Gastroesophageal sphincter (tissue), 4 donors: ENCODE measurements at regions not wholly inside any gene's neighbourhood (a gene's known extent, or its start where the extent isn't known, plus 50 kb on each side); places are given as distances from the start of the nearest gene placed in this dataset.
"Not testable (repeated sequence)": the region's sequence is repeated elsewhere in the genome, so short reads cannot be mapped to it uniquely, and the experiment has no call there.

Experiments
- ATAC-seq: fragments of 150-250 bp; one replicate; pipeline ENCODE4 v1.9.1; 2016; ENCODE audit warnings: mild to moderate bottlenecking, moderate library complexity
- H3K27ac ChIP-seq, 4 donors: fragments of 200-600 bp; sonication (generic) in 3 of 4; 1 replicate in 3 of 4; 2 replicates in 1 of 4; pipeline ENCODE4 v1.5.1; 2016 to 2019
- H3K27me3 ChIP-seq: fragments of 200-600 bp; sonication (generic); one replicate; pipeline ENCODE4 v1.5.1; 2019
- H3K36me3 ChIP-seq, 2 donors: fragments of 200-600 bp; sonication (generic); one replicate each; pipeline ENCODE4 v1.5.1; 2019; ENCODE audit warnings: control low read depth in 1 of 2
- H3K4me1 ChIP-seq, 3 donors: fragments of 200-600 bp; sonication (generic); 1 replicate in 2 of 3; 2 replicates in 1 of 3; pipeline ENCODE4 v1.5.1; 2016 to 2019; ENCODE audit warnings: control low read depth in 2 of 3
- H3K4me3 ChIP-seq, 2 donors: fragments of 200-600 bp; sonication (generic); one replicate each; pipeline ENCODE4 v1.5.1; 2019; ENCODE audit warnings: mild to moderate bottlenecking in 1 of 2, moderate library complexity in 1 of 2
- H3K9me3 ChIP-seq, 3 donors: fragments of 200-600 bp; sonication (generic); one replicate each; pipeline ENCODE4 v1.5.1; 2017 to 2019; ENCODE audit warnings: control low read depth in 2 of 3
- CTCF ChIP-seq, 4 experiments: fragments of 200-600 bp in 2 of 4; fragments of 450-650 bp in 2 of 4; sonication (generic) in 1 of 4; IDR thresholded peaks; one replicate each; pipeline ENCODE4 v1.5.1; 2017 to 2019; ENCODE audit warnings: antibody characterized with exemption in 4 of 4, mild to moderate bottlenecking in 2 of 4, moderate library complexity in 2 of 4
- WGBS, 2 donors: methylation state at CpG; one replicate each; pipeline ENCODE4 v1.1.5; 2018; ENCODE audit warnings: low coverage in 1 of 2; 5-methylcytosine and 5-hydroxymethylcytosine counted together

DNA sequence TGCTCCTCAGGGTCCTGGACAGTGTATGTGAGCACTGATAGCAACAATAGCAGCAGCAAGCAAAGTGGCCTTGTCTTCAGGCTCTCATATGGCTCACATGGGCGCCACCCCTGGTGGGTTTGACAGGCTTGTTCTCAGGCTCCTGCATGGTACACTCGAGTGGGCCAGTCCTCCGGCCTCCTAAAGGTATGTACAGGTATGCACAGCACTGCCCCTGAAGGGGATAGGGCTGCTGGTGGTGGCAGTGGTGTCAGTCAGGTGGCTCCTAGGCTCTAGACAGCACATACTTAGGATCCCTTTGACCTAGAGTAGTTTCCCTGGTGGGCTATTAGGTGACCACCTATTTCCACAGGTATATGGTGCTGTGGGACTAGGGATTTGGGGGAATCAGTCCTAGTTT is 79.8 kb downstream of the LGALS9B start:
- WGBS, 2 donors, result no CpG with 5 or more reads among the region's 3 CpGs
- not testable (repeated sequence) for ATAC-seq

GRCh38 chr17:20381358-20382300 is 85.7 kb downstream of the LGALS9B start:
- not testable (repeated sequence) for H3K27ac ChIP-seq, H3K4me3 ChIP-seq, H3K36me3 ChIP-seq, H3K27me3 ChIP-seq, H3K4me1 ChIP-seq, ATAC-seq, H3K9me3 ChIP-seq
- 8% methylated on average over 2 of the region's 20 CpGs; no CpG with 5 or more reads in 1 of the 2 donors for WGBS, 2 donors
- peak in 2 of 4 experiments; percentile 23 to 31 for TF ChIP-seq CTCF (IDR thresholded peaks at IDR 0.05)

More for the DNA sequence above, 79.8 kb downstream of the LGALS9B start:
- H3K4me1 ChIP-seq, H3K4me3 ChIP-seq, H3K27me3 ChIP-seq, H3K9me3 ChIP-seq, H3K36me3 ChIP-seq, H3K27ac ChIP-seq: not testable (repeated sequence)

- ATAC-seq, result not testable (repeated sequence)
- WGBS, 2 donors, result 55 to 69% methylated on average over 2 of the region's 2 CpGs
These were observed 86.7 kb downstream of the LGALS9B start for GRCh38 chr17:20380625-20381024.

DNA sequence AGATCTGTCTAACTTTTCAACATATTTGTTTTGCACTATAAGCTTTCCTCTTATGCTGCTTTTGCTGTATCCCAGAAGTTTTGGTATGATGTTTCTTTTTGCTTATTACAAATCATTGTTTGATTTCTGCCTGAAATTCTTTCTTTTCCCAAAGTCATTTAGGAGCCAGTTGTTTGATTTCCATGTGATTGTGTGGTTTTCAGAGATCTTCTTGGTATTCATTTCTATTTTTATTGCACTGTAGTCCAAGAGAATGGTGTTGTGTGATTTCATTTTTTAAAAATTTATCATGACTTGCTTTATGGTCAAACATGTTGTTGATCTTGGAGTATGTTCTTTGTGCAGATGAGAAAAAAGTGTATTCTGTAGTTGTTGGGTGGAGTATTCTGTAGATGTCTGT is 88.1 kb downstream of the LGALS9B start:
- H3K27me3 ChIP-seq, H3K36me3 ChIP-seq, H3K4me3 ChIP-seq, H3K4me1 ChIP-seq, H3K27ac ChIP-seq, H3K9me3 ChIP-seq, ATAC-seq: not testable (repeated sequence)

More at GRCh38 chr17:20380625-20381024, 86.7 kb downstream of the LGALS9B start:
- not testable (repeated sequence) for H3K27ac ChIP-seq, H3K9me3 ChIP-seq, H3K36me3 ChIP-seq, H3K4me3 ChIP-seq, H3K4me1 ChIP-seq, H3K27me3 ChIP-seq

- not testable (repeated sequence) for ATAC-seq, H3K4me3 ChIP-seq, H3K27me3 ChIP-seq, H3K27ac ChIP-seq, H3K4me1 ChIP-seq, H3K9me3 ChIP-seq, H3K36me3 ChIP-seq
- 80% methylated on average over 1 of the region's 23 CpGs; no CpG with 5 or more reads in 1 of the 2 donors for WGBS, 2 donors
These were observed 90.7 kb downstream of the LGALS9B start for GRCh38 chr17:20376642-20377041.

DNA sequence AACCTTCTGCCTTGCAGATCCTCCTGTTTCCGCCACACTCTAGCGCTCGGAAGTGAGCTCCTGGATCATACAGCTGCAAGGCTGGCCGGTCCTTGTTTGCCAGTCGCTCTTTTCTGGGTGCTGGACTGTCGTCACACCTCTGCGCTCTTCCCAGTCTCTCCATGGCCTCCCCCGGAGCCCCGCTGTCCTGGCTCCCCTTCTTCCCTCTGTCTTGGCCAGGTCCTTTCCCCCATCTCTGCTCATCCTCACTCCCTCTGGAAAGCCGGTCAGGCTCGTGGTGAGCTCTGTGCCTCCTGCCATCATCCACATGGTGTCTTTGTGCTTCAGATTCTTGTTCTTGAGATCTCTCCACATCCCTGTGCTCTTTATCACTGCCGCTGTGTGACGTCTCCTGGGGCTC is 91.6 kb downstream of the LGALS9B start:
- not testable (repeated sequence) for H3K27me3 ChIP-seq, H3K4me1 ChIP-seq, H3K9me3 ChIP-seq, ATAC-seq, H3K4me3 ChIP-seq, H3K27ac ChIP-seq, H3K36me3 ChIP-seq
- 93% methylated on average over 13 of the region's 13 CpGs; no CpG with 5 or more reads in 1 of the 2 donors for WGBS, 2 donors
